Mesothelial cell of epicardium (in vitro differentiated cells): ENCODE measurements at regions not wholly inside any gene's neighbourhood (a gene's known extent, or its start where the extent isn't known, plus 50 kb on each side); places are given as distances from the start of the nearest gene placed in this dataset.

ENCODE experiments used
- DNase-seq, 2 experiments: peaks; one replicate each; pipeline ENCODE4 v3.0.0; 2021; ENCODE audit warnings: low spot score in 2 of 2; ENCODE audit not compliant: unreplicated experiment in 2 of 2
- H3K27ac Mint-ChIP-seq: 2 replicates; pipeline ENCODE4 v1.8.0; 2021; ENCODE audit warnings: mixed read lengths
- H3K27me3 Mint-ChIP-seq: 2 replicates; pipeline ENCODE4 v1.8.0; 2021; ENCODE audit warnings: low read depth, mixed read lengths
- H3K36me3 Mint-ChIP-seq: 2 replicates; pipeline ENCODE4 v1.8.0; 2021; ENCODE audit warnings: mixed read lengths
- H3K4me1 Mint-ChIP-seq: 2 replicates; pipeline ENCODE4 v1.8.0; 2021; ENCODE audit warnings: mixed read lengths
- H3K4me3 Mint-ChIP-seq: 2 replicates; pipeline ENCODE4 v1.8.0; 2021; ENCODE audit warnings: mild to moderate bottlenecking, moderate library complexity, mixed read lengths
- H3K9me3 Mint-ChIP-seq: 2 replicates; pipeline ENCODE4 v1.8.0; 2021; ENCODE audit warnings: mixed read lengths
- CTCF ChIP-seq: fragments of 200-600 bp; sonication (generic); IDR thresholded peaks from one replicate; pipeline ENCODE4 v1.5.0; 2021; ENCODE audit warnings: antibody characterized with exemption; ENCODE audit not compliant: unreplicated experiment

GRCh38 chr16:51359141-51359955 lies 208.3 kb upstream of the SALL1 start:
- no peak overlapping the region for H3K4me3 Mint-ChIP-seq
- TF ChIP-seq CTCF, result no peak
- no peaks in the 10 kb centered on the region for H3K36me3 Mint-ChIP-seq
- DNase-seq, result no peak
- no peak overlapping the region for H3K27ac Mint-ChIP-seq
- H3K9me3 Mint-ChIP-seq, result no peaks in the 10 kb centered on the region
- peaks cover 1% of the 10 kb centered on the region for H3K27me3 Mint-ChIP-seq
- H3K4me1 Mint-ChIP-seq, result no peaks in the 10 kb centered on the region

GRCh38 chr16:51357839-51358238 lies 206.8 kb upstream of the SALL1 start:
- Mint-ChIP-seq H3K27me3 (peaks cover 1% of the 10 kb centered on the region), H3K4me1 (no peaks in the 10 kb centered on the region), H3K27ac (no peak overlapping the region), H3K4me3 (no peak overlapping the region), H3K9me3 (no peaks in the 10 kb centered on the region), H3K36me3 (no peaks in the 10 kb centered on the region)
- TF ChIP-seq CTCF, result no peak
- no peak for DNase-seq

- DNase-seq, result no peak
- Mint-ChIP-seq H3K9me3 (no peaks in the 10 kb centered on the region), H3K27me3 (peaks cover 1% of the 10 kb centered on the region), H3K4me3 (no peak overlapping the region), H3K4me1 (no peaks in the 10 kb centered on the region), H3K27ac (no peak overlapping the region), H3K36me3 (no peaks in the 10 kb centered on the region)
- no peak for TF ChIP-seq CTCF
Observed at GRCh38 chr16:51355875-51356274, 204.8 kb upstream of the SALL1 start.

- Mint-ChIP-seq H3K4me1 (no peaks in the 10 kb centered on the region), H3K27me3 (peaks cover 1% of the 10 kb centered on the region), H3K36me3 (no peaks in the 10 kb centered on the region), H3K9me3 (no peaks in the 10 kb centered on the region), H3K27ac (no peak overlapping the region), H3K4me3 (no peak overlapping the region)
- DNase-seq, result no peak
- no peak for TF ChIP-seq CTCF
Observed at GRCh38 chr16:51355195-51355594, 204.1 kb upstream of the SALL1 start.

- no peak for DNase-seq
- no peak for TF ChIP-seq CTCF
- no peaks in the 10 kb centered on the region for H3K36me3 Mint-ChIP-seq
- H3K27me3 Mint-ChIP-seq, result no peaks in the 10 kb centered on the region
- no peak overlapping the region for H3K4me3 Mint-ChIP-seq
- H3K4me1 Mint-ChIP-seq, result no peaks in the 10 kb centered on the region
- no peaks in the 10 kb centered on the region for H3K9me3 Mint-ChIP-seq
- H3K27ac Mint-ChIP-seq, result no peak overlapping the region
Observed at GRCh38 chr16:51353055-51353454, 202.0 kb upstream of the SALL1 start.
